ENCODE measurements at regions not wholly inside any gene's neighbourhood (a gene's known extent, or its start where the extent isn't known, plus 50 kb on each side); places are given as distances from the start of the nearest gene placed in this dataset.

DNA sequence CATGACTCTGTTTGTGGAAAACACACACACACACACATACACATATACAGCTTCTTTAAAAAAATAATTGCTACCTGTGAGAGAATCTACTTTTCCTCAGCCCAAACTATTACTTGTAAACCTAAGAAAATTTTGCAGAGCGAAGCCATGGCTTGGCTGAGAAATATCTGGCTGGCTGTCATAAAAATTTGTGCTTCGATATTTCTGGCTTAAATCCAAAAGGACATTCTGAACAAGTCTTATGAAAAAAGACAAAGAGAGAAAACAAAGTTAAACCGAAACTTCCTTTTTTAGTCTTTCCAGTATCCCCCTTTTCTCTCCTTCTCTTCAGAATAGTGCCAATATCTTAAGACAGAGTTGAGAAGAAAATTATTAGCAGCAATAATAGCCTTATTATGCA is 2048.0 kb downstream of the SUCLG1 start:
- no peak for TF ChIP-seq EZH2 (IDR thresholded peaks at IDR 0.05; ENCODE audit: borderline replicate concordance, low read depth, low read length, severe bottlenecking)
- TF ChIP-seq, protein P1, sequence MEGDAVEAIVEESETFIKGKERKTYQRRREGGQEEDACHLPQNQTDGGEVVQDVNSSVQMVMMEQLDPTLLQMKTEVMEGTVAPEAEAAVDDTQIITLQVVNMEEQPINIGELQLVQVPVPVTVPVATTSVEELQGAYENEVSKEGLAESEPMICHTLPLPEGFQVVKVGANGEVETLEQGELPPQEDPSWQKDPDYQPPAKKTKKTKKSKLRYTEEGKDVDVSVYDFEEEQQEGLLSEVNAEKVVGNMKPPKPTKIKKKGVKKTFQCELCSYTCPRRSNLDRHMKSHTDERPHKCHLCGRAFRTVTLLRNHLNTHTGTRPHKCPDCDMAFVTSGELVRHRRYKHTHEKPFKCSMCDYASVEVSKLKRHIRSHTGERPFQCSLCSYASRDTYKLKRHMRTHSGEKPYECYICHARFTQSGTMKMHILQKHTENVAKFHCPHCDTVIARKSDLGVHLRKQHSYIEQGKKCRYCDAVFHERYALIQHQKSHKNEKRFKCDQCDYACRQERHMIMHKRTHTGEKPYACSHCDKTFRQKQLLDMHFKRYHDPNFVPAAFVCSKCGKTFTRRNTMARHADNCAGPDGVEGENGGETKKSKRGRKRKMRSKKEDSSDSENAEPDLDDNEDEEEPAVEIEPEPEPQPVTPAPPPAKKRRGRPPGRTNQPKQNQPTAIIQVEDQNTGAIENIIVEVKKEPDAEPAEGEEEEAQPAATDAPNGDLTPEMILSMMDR (IDR thresholded peaks at IDR 0.05; ENCODE audit: borderline replicate concordance, extremely low read depth, low read length, poor library complexity, severe bottlenecking) = no peak
